Esophagus squamous epithelium (tissue), 4 donors: ENCODE measurements at regions not wholly inside any gene's neighbourhood (a gene's known extent, or its start where the extent isn't known, plus 50 kb on each side); places are given as distances from the start of the nearest gene placed in this dataset.

ENCODE experiments used
- CTCF ChIP-seq, 6 experiments: fragments of 450-650 bp in 4 of 6; fragments of 200-600 bp in 2 of 6; sonication (generic) in 2 of 6; IDR thresholded peaks; one replicate each; pipeline ENCODE4 v1.5.1; 2016 to 2019; ENCODE audit warnings: antibody characterized with exemption in 6 of 6, mild to moderate bottlenecking in 4 of 6, moderate library complexity in 4 of 6
- POLR2A ChIP-seq, 4 donors: fragments of 450-650 bp; IDR thresholded peaks; one replicate each; pipeline ENCODE4 v1.6.1; 2017; ENCODE audit warnings: antibody characterized with exemption in 4 of 4, mild to moderate bottlenecking in 4 of 4, moderate library complexity in 3 of 4

GRCh38 chr18:31246460-31246859, 71.5 kb upstream of the DSG1 start:
- TF ChIP-seq CTCF (IDR thresholded peaks at IDR 0.05) (no peak), POLR2A (IDR thresholded peaks at IDR 0.05) (no peak)
